Ishikawa (cell line): ENCODE measurements at regions not wholly inside any gene's neighbourhood (a gene's known extent, or its start where the extent isn't known, plus 50 kb on each side); places are given as distances from the start of the nearest gene placed in this dataset.

ENCODE experiments used
- CEBPB ChIP-seq: IDR thresholded peaks from 2 replicates; pipeline ENCODE4 v1.6.1; 2012
- CREB1 ChIP-seq: IDR thresholded peaks from 2 replicates; pipeline ENCODE4 v1.6.1; 2012; ENCODE audit warnings: low read depth
- EGR1 ChIP-seq: IDR thresholded peaks from 2 replicates; pipeline ENCODE4 v1.6.1; 2012
- EP300 ChIP-seq: IDR thresholded peaks from 2 replicates; pipeline ENCODE4 v1.6.1; 2012; ENCODE audit warnings: borderline replicate concordance
- FOXM1 ChIP-seq: IDR thresholded peaks from 2 replicates; pipeline ENCODE4 v1.6.1; 2012; ENCODE audit warnings: low read depth, borderline replicate concordance
- NFIC ChIP-seq: IDR thresholded peaks from 2 replicates; pipeline ENCODE4 v1.6.1; 2012
- RAD21 ChIP-seq: IDR thresholded peaks from 2 replicates; pipeline ENCODE4 v1.6.1; 2012; ENCODE audit warnings: low read depth
- TAF1 ChIP-seq: IDR thresholded peaks from 2 replicates; pipeline ENCODE4 v1.6.1; 2012; ENCODE audit warnings: low read depth, mild to moderate bottlenecking
- TCF12 ChIP-seq: IDR thresholded peaks from 2 replicates; pipeline ENCODE4 v1.6.1; 2012; ENCODE audit warnings: low read depth
- TEAD4 ChIP-seq: IDR thresholded peaks from 2 replicates; pipeline ENCODE4 v1.6.1; 2012
- YY1 ChIP-seq: IDR thresholded peaks from 2 replicates; pipeline ENCODE4 v1.6.1; 2012; ENCODE audit warnings: low read depth
- ZBTB7A ChIP-seq: IDR thresholded peaks from 2 replicates; pipeline ENCODE4 v1.6.1; 2012; ENCODE audit warnings: low read depth
- TF ChIP-seq, protein P1 (sequence below): IDR thresholded peaks from 2 replicates; pipeline ENCODE4 v1.6.1; 2012
- TF ChIP-seq, protein P2 (sequence below): IDR thresholded peaks from 2 replicates; pipeline ENCODE4 v1.6.1; 2012; ENCODE audit warnings: low read depth, mild to moderate bottlenecking
- TF ChIP-seq, protein P3 (sequence below): IDR thresholded peaks from 2 replicates; pipeline ENCODE4 v1.6.1; 2012

DNA sequence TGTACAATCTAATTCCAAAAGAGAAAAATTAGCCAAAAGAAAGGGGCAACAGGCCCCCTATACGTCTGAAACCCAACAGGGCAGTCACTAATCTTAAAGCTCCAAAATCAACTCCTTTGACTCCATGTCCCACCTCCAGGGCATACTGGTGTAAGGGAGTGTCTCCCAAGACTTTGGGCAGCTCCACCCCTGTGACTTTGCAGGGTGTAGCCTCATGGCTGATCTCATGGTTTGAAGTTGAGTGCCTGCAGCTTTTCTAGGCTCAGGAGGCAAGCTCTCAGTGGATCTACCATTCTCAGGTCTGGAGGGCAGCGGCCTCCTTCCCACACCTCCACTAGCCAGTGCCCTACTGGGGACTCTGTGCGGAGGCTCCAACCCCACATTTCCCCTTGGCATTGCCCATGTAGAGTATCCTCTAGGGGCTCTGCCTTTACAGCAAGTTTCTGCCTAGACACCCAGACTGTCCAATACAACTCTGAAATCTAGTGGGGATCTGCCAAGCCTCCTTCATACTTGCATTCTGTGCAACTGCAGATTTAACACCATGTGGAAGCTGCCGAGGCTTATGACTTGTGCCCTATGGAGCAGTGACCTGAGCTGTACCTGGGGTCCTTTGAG, 94.5 kb downstream of the TRIM29 start:
- TF ChIP-seq CEBPB (no peak), TAF1 (no peak), RAD21 (no peak), CREB1 (no peak), EGR1 (no peak), TEAD4 (no peak), FOXM1 (no peak), TCF12 (no peak), ZBTB7A (no peak), YY1 (no peak), NFIC (no peak), EP300 (no peak)
- TF ChIP-seq, protein P1, sequence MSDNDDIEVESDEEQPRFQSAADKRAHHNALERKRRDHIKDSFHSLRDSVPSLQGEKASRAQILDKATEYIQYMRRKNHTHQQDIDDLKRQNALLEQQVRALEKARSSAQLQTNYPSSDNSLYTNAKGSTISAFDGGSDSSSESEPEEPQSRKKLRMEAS, result no peak
- TF ChIP-seq, protein P2, sequence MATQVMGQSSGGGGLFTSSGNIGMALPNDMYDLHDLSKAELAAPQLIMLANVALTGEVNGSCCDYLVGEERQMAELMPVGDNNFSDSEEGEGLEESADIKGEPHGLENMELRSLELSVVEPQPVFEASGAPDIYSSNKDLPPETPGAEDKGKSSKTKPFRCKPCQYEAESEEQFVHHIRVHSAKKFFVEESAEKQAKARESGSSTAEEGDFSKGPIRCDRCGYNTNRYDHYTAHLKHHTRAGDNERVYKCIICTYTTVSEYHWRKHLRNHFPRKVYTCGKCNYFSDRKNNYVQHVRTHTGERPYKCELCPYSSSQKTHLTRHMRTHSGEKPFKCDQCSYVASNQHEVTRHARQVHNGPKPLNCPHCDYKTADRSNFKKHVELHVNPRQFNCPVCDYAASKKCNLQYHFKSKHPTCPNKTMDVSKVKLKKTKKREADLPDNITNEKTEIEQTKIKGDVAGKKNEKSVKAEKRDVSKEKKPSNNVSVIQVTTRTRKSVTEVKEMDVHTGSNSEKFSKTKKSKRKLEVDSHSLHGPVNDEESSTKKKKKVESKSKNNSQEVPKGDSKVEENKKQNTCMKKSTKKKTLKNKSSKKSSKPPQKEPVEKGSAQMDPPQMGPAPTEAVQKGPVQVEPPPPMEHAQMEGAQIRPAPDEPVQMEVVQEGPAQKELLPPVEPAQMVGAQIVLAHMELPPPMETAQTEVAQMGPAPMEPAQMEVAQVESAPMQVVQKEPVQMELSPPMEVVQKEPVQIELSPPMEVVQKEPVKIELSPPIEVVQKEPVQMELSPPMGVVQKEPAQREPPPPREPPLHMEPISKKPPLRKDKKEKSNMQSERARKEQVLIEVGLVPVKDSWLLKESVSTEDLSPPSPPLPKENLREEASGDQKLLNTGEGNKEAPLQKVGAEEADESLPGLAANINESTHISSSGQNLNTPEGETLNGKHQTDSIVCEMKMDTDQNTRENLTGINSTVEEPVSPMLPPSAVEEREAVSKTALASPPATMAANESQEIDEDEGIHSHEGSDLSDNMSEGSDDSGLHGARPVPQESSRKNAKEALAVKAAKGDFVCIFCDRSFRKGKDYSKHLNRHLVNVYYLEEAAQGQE, result no peak
- TF ChIP-seq, protein P3, sequence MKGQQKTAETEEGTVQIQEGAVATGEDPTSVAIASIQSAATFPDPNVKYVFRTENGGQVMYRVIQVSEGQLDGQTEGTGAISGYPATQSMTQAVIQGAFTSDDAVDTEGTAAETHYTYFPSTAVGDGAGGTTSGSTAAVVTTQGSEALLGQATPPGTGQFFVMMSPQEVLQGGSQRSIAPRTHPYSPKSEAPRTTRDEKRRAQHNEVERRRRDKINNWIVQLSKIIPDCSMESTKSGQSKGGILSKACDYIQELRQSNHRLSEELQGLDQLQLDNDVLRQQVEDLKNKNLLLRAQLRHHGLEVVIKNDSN, result no peak

DNA sequence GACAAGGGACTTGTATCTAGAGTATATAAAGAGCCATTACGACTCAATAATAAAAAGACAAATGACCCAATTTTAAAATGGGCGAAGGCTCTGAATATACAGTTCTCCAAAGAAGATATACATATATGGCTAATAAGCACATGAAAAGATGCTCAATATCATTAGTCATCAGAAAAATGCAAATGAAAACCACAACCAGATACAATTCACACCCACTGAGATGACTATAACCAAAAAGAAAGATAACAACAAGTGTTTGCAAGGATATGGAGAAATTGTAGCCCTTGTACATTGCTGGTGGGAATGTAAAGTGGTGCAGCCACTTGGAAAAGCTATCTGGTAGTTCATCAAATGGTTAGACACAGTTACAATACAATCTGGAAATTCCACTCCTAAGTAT, 96.3 kb downstream of the TRIM29 start:
- TF ChIP-seq RAD21 (no peak), TEAD4 (no peak), TAF1 (no peak), EP300 (no peak), ZBTB7A (no peak), NFIC (no peak), FOXM1 (no peak), CEBPB (no peak)
- TF ChIP-seq, protein P2, result no peak
- TF ChIP-seq, protein P1, result no peak

DNA sequence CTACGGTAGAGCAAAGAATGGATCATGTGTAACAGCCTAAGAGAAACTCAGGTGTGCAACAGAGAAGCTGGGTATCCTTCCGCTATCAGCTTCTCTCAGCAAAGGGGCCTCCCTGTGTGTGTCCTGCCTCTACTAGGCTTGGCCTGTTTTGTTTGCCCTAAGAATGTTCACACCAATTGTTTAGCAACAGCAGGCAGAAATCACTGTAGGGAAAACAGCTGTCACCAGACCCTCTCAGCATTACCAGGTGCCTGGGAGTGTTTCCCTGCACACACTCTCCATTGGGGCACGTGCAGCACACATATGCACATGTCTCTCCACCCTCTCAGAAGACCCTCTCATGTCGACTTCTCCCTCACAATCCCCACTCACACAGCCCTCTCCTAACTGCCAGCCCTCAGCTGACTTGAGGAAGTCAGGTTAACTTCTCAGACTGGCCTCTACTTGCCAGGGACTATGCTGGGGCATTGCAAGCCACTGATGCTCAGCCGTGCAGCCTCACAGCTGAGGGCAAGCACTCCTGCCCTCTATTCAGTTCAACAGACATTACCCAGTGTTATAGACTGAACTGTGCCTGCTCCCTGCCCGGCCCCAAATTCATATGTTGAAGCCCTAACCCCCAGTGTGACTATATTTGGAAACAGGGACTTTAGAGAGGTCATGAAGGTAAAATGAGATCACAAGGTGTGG, 97.6 kb downstream of the TRIM29 start:
- TF ChIP-seq TCF12, result no peak
- TF ChIP-seq, protein P1, result no peak
- no peak for TF ChIP-seq EP300
- TF ChIP-seq ZBTB7A, result no peak
- no peak for TF ChIP-seq TAF1
- TF ChIP-seq FOXM1, result no peak
- no peak for TF ChIP-seq CREB1
- TF ChIP-seq, protein P2, result no peak
- no peak for TF ChIP-seq EGR1
- TF ChIP-seq TEAD4, result no peak
- TF ChIP-seq CEBPB, result no peak
- TF ChIP-seq, protein P3, result no peak

DNA sequence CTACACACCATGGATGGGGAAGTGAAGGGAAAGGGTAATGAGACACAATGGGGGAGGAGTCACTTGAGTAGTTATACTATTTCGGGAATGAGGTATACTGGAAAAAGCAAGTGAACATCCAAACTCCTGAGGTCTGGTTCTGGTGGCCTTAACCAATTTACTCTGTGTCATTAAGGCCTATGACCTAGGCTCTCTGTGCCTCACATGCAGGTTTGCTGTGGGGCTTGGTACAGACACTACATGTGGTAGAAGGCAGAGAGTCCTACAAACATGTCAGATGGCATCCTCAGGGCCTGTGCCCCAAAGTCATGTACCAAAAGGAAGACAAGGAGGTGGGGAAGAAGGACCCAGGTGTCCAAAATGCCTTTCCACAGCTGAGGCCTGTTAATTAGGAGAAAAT, 98.9 kb downstream of the TRIM29 start:
- no peak for TF ChIP-seq CREB1
- TF ChIP-seq RAD21, result no peak
